Thoracic aorta (tissue), 2 donors: ENCODE measurements at regions not wholly inside any gene's neighbourhood (a gene's known extent, or its start where the extent isn't known, plus 50 kb on each side); places are given as distances from the start of the nearest gene placed in this dataset.
"Not testable (repeated sequence)": the region's sequence is repeated elsewhere in the genome, so short reads cannot be mapped to it uniquely, and the experiment has no call there.

Experiments
- ATAC-seq: fragments of 150-250 bp; one replicate; pipeline ENCODE4 v1.8.0; 2017; ENCODE audit warnings: low read depth; ENCODE audit not compliant: insufficient number of reproducible peaks, low FRiP score
- DNase-seq: peaks from one replicate; pipeline ENCODE4 v3.0.0-alpha.2; 2020; ENCODE audit warnings: low spot score
- H3K27ac ChIP-seq, 2 donors: fragments of 200-600 bp; sonication (generic); 1 replicate in 1 of 2; 2 replicates in 1 of 2; pipeline ENCODE4 v1.5.1; 2016; ENCODE audit warnings: mild to moderate bottlenecking in 2 of 2, moderate library complexity in 2 of 2
- H3K27me3 ChIP-seq: fragments of 200-600 bp; sonication (generic); replicated peaks from 2 replicates; pipeline ENCODE4 v1.6.0; 2016; ENCODE audit warnings: mild to moderate bottlenecking; ENCODE audit not compliant: insufficient read depth
- H3K36me3 ChIP-seq: fragments of 200-600 bp; sonication (generic); one replicate; pipeline ENCODE4 v1.5.1; 2016
- H3K4me1 ChIP-seq, 2 donors: fragments of 200-600 bp; sonication (generic); 1 replicate in 1 of 2; 2 replicates in 1 of 2; pipeline versions ENCODE4 v1.5.1 to v1.6.0; 2016; ENCODE audit warnings: low read depth in 2 of 2, mild to moderate bottlenecking in 1 of 2; ENCODE audit not compliant: control insufficient read depth in 1 of 2
- H3K4me3 ChIP-seq: fragments of 200-600 bp; sonication (generic); 2 replicates; pipeline ENCODE4 v1.5.1; 2016; ENCODE audit warnings: mild to moderate bottlenecking
- H3K9me3 ChIP-seq: fragments of 200-600 bp; sonication (generic); 2 replicates; pipeline ENCODE4 v1.5.1; 2016
- TF ChIP-seq, protein P1 (sequence below): fragments of 200-600 bp; sonication (generic); IDR thresholded peaks from one replicate; pipeline ENCODE4 v1.5.1; 2019; ENCODE audit warnings: antibody characterized with exemption

DNA sequence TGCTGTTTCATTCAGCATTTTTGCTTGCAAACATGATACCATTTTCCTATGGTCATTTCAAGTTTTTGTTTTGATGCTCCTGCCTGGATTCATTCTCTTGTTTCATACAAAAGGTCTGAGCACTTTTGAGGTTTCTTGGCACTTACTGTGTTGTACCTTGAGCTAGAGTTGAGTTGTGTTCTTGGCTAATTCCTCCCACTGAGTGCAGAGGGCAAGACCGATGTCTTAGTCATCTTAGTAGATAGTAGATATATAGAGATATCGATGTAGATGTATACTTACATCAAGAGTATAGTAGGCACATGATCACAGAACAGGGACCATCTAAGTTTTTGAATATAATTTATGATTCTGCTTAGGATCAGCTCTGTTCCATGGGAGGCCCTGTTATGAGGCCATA lies 366.6 kb downstream of the OSTF1 start:
- Histone ChIP-seq H3K4me3 (no peak overlapping the region), H3K27me3 (no peaks in the 10 kb centered on the region), H3K4me1 (peaks cover 18 to 42% of the 10 kb centered on the region in 2 donors), H3K27ac (no peak overlapping the region), H3K36me3 (no peaks in the 10 kb centered on the region), H3K9me3 (no peaks in the 10 kb centered on the region)
- DNase-seq (no peak), ATAC-seq (no peak)
- TF ChIP-seq, protein P1, sequence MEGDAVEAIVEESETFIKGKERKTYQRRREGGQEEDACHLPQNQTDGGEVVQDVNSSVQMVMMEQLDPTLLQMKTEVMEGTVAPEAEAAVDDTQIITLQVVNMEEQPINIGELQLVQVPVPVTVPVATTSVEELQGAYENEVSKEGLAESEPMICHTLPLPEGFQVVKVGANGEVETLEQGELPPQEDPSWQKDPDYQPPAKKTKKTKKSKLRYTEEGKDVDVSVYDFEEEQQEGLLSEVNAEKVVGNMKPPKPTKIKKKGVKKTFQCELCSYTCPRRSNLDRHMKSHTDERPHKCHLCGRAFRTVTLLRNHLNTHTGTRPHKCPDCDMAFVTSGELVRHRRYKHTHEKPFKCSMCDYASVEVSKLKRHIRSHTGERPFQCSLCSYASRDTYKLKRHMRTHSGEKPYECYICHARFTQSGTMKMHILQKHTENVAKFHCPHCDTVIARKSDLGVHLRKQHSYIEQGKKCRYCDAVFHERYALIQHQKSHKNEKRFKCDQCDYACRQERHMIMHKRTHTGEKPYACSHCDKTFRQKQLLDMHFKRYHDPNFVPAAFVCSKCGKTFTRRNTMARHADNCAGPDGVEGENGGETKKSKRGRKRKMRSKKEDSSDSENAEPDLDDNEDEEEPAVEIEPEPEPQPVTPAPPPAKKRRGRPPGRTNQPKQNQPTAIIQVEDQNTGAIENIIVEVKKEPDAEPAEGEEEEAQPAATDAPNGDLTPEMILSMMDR, result no peak

DNA sequence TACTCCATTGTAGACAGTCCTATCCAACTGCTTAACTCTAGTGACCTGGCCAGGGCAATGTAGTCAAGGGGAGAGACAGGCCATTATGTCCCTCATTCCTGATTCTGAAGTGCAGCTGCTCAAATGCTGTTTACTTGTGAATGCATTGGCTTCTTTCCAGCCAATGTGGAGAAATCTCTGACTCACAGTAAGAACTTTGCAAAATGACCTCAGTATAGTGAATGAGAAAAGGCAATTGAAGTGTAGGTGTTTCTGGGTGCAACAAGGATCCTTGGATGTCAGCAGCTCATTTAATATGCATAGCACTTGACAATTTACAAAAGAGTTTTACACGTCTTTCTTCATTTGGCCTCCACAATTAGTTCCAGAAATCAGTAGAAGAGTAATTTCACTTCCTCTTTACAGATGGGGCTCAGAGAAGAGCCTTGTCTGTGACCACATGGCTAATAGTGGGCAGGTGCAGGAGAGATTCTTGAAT lies 367.2 kb downstream of the OSTF1 start:
- Histone ChIP-seq H3K27me3 (no peaks in the 10 kb centered on the region), H3K9me3 (no peaks in the 10 kb centered on the region), H3K27ac (no peak overlapping the region), H3K4me1 (peaks cover 18 to 42% of the 10 kb centered on the region in 2 donors), H3K36me3 (no peaks in the 10 kb centered on the region), H3K4me3 (no peak overlapping the region)
- ATAC-seq (peak; percentile 66), DNase-seq (no peak)
- TF ChIP-seq, protein P1, result no peak

DNA sequence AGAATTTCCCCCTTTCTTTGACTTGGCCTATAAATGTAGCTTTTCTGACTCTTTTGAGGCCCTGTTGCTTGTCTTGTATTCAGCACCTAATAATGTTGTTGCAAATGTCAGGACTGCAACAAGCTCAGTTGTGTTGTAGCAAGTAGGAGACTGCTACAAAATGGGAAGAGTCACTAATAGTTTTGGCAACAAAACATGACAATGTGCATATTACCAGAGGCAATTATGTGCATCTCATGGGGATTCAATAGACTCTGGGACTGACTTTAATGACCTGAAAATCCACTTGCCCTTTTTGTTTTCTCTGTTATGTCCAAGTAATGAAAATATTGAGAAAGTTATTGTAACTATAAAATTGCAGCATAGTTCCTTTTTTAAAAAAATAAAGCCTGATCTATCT lies 368.4 kb downstream of the OSTF1 start:
- ATAC-seq (no peak), DNase-seq (no peak)
- TF ChIP-seq, protein P1, result no peak
- H3K36me3 ChIP-seq, result no peaks in the 10 kb centered on the region
- H3K4me1 ChIP-seq, result peaks cover 12 to 38% of the 10 kb centered on the region in 2 donors
- no peaks in the 10 kb centered on the region for H3K9me3 ChIP-seq
- no peaks in the 10 kb centered on the region for H3K27me3 ChIP-seq
- no peak overlapping the region for H3K4me3 ChIP-seq
- H3K27ac ChIP-seq, result no peak overlapping the region

DNA sequence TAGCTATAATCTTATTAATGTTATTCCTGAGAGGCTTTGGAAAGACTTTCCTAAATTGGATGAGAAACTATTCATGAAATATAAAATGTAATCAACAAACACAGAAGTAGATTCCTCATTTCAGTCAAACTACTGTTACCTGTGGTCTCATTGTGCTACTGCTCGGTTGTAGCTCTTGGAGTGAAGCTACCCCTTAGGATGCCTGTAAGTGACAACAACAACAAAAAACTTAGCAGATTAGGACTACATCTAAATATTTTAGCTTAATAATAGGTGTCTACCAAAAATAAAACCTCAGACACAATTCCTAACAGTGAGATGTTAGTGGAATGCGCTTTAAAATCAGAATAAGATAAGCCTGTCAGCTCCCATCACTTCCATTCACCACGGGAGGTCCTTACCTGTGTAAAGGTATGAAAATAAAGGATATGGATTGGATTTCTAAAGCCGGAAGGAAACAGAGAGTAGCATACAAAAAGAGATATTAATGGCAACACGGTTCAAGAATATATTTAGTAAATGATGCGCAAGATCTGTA lies 369.2 kb downstream of the OSTF1 start:
- no peak overlapping the region for H3K27ac ChIP-seq
- H3K4me1 ChIP-seq, result peaks cover 3 to 29% of the 10 kb centered on the region in 2 donors
- TF ChIP-seq, protein P1, result no peak
- H3K9me3 ChIP-seq, result no peaks in the 10 kb centered on the region
- no peak for ATAC-seq
- no peaks in the 10 kb centered on the region for H3K36me3 ChIP-seq
- no peaks in the 10 kb centered on the region for H3K27me3 ChIP-seq
- DNase-seq, result no peak
- no peak overlapping the region for H3K4me3 ChIP-seq

DNA sequence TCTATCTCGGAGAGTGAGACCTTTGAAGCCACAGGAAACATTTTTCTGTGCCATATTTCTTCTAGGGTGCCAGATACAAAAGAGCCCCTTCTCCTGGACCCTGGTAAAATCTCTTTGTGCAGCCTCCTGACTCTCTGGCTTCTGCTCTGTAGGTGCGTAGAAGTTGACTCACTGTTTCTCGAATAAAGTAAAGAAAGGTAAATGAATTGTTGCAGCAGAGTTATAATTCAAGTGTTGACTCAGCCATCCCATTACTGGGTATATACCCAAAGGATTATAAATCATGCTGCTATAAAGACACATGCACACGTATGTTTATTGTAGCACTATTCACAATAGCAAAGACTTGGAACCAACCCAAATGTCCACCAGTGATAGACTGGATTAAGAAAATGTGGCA lies 371.0 kb downstream of the OSTF1 start:
- H3K27ac ChIP-seq, H3K27me3 ChIP-seq, H3K9me3 ChIP-seq, ATAC-seq, DNase-seq, H3K4me3 ChIP-seq, H3K36me3 ChIP-seq: not testable (repeated sequence)
- H3K4me1 ChIP-seq, result peaks cover 0 to 19% of the 10 kb centered on the region in 2 donors

DNA sequence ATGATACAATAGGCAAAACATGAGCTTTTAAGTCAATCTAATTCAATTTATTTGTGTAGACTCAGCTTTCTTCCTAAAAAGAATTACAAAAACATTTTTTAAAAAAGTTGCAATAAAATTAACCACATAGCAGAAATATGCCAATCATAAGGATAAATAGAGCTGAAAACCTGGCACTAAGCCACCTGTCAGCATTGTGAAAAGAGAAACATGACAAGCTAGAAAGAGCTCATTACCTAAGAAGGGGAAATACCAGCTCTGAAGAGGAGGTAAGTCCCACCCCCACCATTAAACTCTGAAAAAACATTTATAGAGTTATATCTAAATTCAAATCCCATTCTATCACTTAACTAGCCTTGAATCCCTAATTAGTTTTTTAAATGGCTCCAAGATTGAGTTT lies 372.9 kb downstream of the OSTF1 start:
- Histone ChIP-seq H3K27me3 (no peaks in the 10 kb centered on the region), H3K36me3 (no peaks in the 10 kb centered on the region), H3K9me3 (no peaks in the 10 kb centered on the region), H3K4me3 (no peak overlapping the region), H3K27ac (no peak overlapping the region), H3K4me1 (peaks cover 0 to 7% of the 10 kb centered on the region in 2 donors)
- ATAC-seq (no peak), DNase-seq (no peak)
- TF ChIP-seq, protein P1, result no peak
